GM21526 (cell line): ENCODE measurements at regions not wholly inside any gene's neighbourhood (a gene's known extent, or its start where the extent isn't known, plus 50 kb on each side); places are given as distances from the start of the nearest gene placed in this dataset.
"Not testable (repeated sequence)": the region's sequence is repeated elsewhere in the genome, so short reads cannot be mapped to it uniquely, and the experiment has no call there.

Experiments used
- ATAC-seq: cut with Tn5 transposase; IDR thresholded peaks from one replicate; pipeline ENCODE4 v1.9.1; 2021; ENCODE audit warnings: moderate library complexity; ENCODE audit not compliant: unreplicated experiment, low FRiP score

GRCh38 chr12:17564630-17565029, 525.4 kb downstream of the RERGL start:
- not testable (repeated sequence) for ATAC-seq

GRCh38 chr12:17550011-17550410, 540.0 kb downstream of the RERGL start:
- ATAC-seq, result no peak

DNA sequence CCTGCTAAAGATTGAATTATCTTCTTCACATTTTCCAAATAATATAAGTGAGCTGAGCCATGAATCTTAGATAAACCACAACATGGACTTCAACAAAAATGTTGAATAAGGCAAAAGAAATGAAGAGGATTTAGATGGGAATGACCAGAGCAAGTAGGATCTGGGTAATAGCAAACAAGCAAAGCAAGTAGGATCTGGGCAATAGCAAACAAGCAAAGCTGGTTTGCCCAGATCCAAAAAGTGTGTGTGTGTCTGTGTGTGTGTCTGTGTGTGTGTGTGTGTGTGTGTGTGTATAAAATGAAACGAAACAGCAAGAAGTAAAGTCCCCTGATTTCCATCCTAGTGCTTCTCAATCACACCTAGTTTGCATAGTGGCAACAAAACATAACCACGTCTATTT, 549.1 kb downstream of the RERGL start:
- no peak for ATAC-seq

DNA sequence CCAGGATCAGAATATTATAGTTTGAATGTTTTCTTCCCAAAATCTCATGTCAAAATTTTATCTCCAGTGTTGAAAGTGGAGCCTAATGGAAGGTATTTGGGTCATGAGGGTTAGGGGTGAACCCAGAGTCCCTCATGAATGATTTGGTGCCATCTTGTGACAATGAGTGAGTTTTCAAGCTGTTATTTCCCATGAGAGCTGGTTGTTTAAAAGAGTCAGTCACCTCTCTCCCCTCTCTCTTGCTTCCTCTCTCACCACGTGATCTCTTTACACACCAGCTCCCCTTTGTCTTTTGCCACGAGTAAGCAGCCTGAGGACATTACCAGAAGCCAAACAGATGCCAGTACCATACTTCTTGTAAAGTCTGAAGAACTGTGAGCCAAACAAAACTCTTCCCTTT, 561.6 kb downstream of the RERGL start:
- no peak for ATAC-seq

- ATAC-seq, result no peak
These were observed 563.0 kb downstream of the RERGL start for GRCh38 chr12:17527021-17527420.

DNA sequence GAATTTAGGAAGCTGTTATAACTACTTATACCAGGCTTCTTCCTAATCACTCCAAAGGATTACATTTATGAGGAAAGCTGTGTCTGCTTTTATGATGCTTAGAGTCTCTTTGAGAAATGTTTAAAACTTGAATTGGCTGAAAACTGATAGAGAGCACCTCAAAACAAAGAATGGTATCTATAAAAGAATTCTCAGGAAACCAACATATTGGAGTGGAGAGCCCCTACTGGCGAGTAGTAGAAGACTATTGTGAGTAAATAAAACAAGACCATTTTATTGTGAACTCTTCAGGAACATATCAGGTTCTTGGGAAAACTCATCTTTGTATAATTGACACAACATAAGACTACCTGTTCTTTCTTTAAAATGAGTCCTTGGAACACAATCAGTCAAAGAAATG, 578.6 kb downstream of the RERGL start:
- no peak for ATAC-seq

- no peak for ATAC-seq
These were observed 582.7 kb downstream of the RERGL start for GRCh38 chr12:17507336-17507735.

- ATAC-seq, result no peak
These were observed 586.3 kb downstream of the RERGL start for GRCh38 chr12:17503742-17504141.

DNA sequence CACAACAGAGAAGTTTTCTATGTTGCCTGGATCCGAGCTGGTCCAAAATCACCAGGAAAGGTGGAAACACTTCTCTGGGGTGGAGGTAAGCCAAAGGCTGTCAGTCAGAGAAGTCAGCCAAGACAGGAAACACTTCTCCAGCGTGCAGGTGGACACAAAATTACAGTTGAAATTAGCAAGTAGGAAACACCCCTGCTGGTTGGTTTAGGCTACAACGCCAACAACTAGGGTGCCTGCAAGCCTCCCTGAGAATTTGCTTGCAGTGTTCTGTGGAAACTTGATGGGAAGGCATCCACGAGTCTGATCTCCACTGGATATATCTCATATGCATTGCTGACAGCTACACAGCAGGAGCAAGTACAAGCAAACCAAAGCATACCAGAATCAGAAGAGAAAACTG, 600.5 kb downstream of the RERGL start:
- no peak for ATAC-seq

DNA sequence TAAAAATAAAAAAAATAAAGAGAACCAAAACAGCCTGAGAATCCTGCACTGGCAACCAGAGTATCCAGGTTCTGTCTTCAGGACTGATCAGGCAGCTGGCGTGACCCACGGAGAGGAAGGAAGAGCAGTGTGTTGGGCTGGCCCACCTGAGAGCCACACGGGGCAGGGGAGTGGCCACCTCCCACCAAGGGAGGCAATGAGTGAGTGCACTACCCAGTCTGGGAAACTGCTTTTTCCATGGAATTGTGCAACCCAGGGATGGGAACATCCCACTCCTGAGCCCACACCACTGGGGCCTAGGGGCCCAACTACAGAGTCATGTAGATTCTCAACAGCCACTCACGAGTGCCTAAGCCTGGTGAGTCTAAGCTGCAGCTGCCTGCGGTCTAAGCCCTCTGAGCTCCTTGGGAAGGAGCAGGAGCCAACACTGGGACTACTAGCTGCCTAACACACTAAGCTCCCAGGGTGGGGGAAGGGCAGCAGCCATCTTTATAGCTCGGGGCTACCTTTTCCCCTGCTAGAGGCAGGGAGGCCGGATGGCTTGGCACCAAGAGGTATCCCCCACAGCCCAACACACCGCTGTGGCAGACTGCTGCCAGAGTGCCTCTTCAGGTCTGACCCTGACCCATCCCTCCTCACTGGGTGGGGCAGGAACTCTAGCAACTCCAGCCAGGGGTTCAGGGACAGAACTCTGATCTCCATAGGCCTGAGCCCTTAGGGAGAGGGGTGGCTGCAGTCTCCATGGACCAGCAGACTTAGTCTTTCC, 610.9 kb downstream of the RERGL start:
- no peak for ATAC-seq

DNA sequence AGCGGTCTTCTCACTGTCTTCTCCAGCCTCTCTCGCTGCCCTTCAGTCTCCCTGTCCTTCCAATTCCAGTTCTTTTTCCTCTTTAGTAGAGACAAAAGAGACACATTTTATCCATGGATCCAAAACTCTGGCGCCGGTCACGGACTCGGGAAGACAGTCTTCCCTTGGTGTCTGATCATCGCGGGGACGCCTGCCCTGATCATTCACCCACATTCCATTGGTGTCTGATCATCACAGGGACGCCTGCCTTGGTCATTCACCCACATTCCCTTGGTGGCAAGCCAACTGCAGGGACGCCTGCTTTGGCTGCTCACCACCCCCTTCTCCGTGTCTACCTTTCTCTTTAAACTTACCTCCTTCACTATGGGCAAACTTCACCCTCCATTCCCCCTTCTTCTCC, 619.5 kb downstream of the RERGL start:
- no peak for ATAC-seq

DNA sequence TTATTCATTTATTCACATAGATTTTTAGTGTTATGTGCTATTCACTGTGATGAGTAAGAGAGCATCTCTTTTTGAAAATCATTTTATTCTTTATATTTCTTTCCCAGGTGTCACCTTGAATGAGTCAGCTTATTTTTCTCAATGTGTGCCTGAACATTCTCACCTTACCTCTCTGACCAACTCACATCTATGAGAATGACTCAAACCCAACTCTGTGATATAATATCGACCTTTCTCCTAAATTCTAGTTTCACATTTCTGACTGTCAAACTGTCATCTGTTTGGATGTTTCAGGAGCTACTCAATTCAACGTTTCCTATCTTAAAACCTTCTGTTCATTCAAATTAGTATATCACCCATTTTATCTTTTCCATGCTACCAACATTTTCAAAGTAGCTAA, 630.8 kb downstream of the RERGL start:
- no peak for ATAC-seq

DNA sequence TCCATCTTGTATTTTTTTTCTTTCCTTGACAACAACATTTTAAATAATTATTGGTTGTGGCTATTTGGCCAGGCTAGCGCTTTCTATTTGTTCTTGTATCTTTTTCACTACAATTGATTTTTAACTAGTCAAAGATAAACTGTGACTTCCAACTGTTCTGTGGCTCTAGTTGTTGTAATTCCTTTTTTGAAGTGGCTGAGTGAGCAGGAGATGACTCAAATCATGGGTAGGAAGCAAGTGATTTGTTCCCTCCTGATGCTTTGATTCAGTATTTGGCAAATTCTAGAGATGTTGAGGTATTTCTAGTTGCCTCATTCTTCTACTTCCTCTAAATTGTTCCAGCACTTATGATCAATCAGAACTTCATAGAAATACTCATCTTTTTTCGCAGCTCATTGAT, 633.5 kb downstream of the RERGL start:
- ATAC-seq, result no peak

GRCh38 chr12:17438141-17438540, 651.9 kb downstream of the RERGL start:
- ATAC-seq, result no peak

- ATAC-seq, result no peak
These were observed 673.2 kb downstream of the RERGL start for GRCh38 chr12:17416748-17417147.

- no peak for ATAC-seq
These were observed 675.4 kb downstream of the RERGL start for GRCh38 chr12:17414596-17414995.

DNA sequence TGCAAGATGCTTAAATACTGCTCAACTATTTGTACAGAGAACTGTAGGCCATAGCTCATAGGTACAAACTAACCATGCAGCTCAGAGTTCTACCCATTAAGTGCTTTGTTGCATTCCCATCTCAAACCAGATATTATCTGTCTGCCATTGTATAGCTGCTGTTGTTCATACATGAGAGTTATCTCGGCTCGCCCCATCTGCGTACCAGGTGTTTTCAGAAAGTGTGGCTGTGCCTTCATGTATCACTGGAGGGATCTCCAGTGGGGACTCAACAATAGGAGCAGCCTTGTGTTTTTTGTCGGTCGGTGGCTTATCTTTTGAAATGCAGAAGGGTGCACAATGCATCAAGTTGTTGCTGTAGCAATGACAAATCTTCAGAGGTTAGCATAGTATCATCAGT, 678.3 kb downstream of the RERGL start:
- ATAC-seq, result no peak

- no peak for ATAC-seq
These were observed 701.3 kb downstream of the RERGL start for GRCh38 chr12:17388679-17389078.

DNA sequence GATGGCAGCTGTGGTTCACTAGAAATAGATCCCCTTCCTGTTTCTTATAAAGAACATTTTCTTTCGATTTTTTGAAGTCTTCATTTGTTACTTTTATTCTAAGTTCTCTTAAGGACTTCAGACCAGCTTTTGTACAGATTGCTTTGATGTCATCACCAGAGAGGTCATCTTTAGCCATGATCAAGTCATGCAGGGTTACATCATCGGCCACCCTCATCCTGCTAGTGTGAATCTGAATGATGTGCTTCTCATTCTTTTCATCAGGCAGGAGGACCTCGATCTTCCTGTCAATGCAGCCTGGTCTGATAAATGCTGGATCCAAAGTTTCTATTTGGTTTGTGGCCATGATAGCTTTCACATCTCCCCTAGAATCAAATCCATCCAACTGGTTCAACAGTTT, 706.7 kb downstream of the RERGL start:
- ATAC-seq, result no peak

DNA sequence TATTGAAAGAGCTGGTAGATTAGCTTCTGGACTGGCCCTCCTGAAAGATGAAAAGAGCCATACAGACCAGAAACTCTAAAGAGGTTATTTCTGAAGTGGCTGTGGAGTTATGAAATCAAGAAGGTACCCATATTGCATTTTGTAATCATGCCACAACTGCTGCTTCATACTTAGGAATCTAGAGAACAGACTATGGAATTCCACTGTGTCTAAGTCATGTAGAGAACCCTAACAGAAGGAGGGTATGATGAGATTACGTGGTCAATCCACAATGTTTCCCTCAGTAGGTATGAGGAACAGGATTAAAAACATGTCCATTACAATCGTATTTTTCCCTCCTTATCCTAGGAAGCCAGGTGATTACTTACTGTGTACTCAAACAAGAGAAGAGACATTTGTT, 708.8 kb downstream of the RERGL start:
- ATAC-seq, result no peak

DNA sequence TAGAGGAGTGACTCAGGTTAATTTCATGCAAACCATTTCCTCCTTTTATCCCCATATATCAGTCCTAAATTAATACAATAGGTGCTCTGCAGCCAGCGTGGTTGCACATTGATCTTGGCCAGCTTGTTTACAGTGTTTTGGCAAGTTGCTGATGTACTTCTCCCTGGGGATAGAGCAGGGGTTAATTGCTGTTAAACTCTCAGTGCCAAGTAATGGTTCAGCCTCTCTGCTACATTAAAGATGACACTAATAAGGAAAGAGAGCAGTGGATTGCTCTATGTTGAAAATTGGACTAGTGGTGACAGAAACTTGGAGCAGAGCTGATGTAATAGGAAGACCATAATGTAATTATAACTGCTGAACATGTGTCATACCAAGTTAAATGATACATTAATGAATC, 717.5 kb downstream of the RERGL start:
- ATAC-seq, result no peak

GRCh38 chr12:17371491-17372215, 718.3 kb downstream of the RERGL start:
- ATAC-seq, result no peak
